IMR-90 (cell line): ENCODE measurements at regions not wholly inside any gene's neighbourhood (a gene's known extent, or its start where the extent isn't known, plus 50 kb on each side); places are given as distances from the start of the nearest gene placed in this dataset.

Experiments used
- CEBPB ChIP-seq: IDR thresholded peaks from 2 replicates; pipeline ENCODE4 v1.6.1; 2012; ENCODE audit warnings: low read depth, low read length, improper control_type of control experiment
- CHD1 ChIP-seq: IDR thresholded peaks from 2 replicates; pipeline ENCODE4 v1.6.1; 2012; ENCODE audit warnings: low read depth, low read length, improper control_type of control experiment
- MXI1 ChIP-seq: IDR thresholded peaks from 2 replicates; pipeline ENCODE4 v1.6.1; 2012; ENCODE audit warnings: low read depth, mild to moderate bottlenecking, low read length, moderate library complexity, borderline replicate concordance
- NFE2L2 ChIP-seq: fragments of 150-350 bp; IDR thresholded peaks from 2 replicates; pipeline ENCODE4 v1.6.1; 2016; ENCODE audit warnings: low read depth, mild to moderate bottlenecking, low read length
- POLR2A ChIP-seq: IDR thresholded peaks from 2 replicates; pipeline ENCODE4 v1.6.1; 2012; ENCODE audit warnings: mild to moderate bottlenecking, low read depth, low read length
- RAD21 ChIP-seq: IDR thresholded peaks from 2 replicates; pipeline ENCODE4 v1.6.1; 2012; ENCODE audit warnings: low read length, improper control_type of control experiment
- RCOR1 ChIP-seq: IDR thresholded peaks from 2 replicates; pipeline ENCODE4 v1.6.1; 2012; ENCODE audit warnings: mild to moderate bottlenecking, low read length, improper control_type of control experiment; ENCODE audit not compliant: insufficient replicate concordance
- RFX5 ChIP-seq: IDR thresholded peaks from 2 replicates; pipeline ENCODE4 v1.8.0; 2012; ENCODE audit warnings: low read depth, mild to moderate bottlenecking, low read length, moderate library complexity
- SMC3 ChIP-seq: fragments of 150-350 bp; IDR thresholded peaks from 2 replicates; pipeline ENCODE4 v1.6.1; 2016; ENCODE audit warnings: low read depth, mild to moderate bottlenecking, antibody characterized with exemption, low read length, moderate library complexity
- TF ChIP-seq, protein P1 (sequence below): fragments of 150-350 bp; IDR thresholded peaks from 2 replicates; pipeline ENCODE4 v1.6.1; 2016; ENCODE audit warnings: low read depth, mild to moderate bottlenecking, low read length, moderate library complexity, borderline replicate concordance
- TF ChIP-seq, protein P2 (sequence below): conservative IDR thresholded peaks from 2 replicates; pipeline ENCODE4 v1.5.1; 2012; ENCODE audit warnings: mild to moderate bottlenecking, low read depth, low read length, improper control_type of control experiment

DNA sequence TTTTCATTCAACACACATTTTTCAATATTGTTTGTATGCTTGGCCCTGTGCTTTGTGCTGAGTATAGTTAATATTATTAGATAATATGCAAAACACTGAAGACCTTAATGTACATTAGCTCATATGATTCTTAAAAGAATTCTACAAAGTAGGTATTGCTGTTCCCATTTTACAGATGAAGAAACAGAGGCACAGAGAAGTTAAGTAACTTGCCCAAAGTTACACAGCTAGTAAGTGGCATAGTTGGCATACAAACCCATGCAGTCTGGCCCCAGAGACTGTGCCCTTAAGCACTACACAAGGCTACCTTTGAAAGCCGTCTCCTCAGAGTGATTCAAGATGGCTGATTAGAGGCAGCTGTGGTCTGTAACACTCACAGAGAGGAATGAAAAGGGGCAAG, 293.4 kb upstream of the F9 start:
- TF ChIP-seq, protein P1, sequence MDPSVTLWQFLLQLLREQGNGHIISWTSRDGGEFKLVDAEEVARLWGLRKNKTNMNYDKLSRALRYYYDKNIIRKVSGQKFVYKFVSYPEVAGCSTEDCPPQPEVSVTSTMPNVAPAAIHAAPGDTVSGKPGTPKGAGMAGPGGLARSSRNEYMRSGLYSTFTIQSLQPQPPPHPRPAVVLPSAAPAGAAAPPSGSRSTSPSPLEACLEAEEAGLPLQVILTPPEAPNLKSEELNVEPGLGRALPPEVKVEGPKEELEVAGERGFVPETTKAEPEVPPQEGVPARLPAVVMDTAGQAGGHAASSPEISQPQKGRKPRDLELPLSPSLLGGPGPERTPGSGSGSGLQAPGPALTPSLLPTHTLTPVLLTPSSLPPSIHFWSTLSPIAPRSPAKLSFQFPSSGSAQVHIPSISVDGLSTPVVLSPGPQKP: no peak
- TF ChIP-seq POLR2A (no peak), RAD21 (no peak), MXI1 (no peak), RCOR1 (no peak), CEBPB (no peak), SMC3 (no peak), CHD1 (no peak), RFX5 (no peak), NFE2L2 (no peak)
- TF ChIP-seq, protein P2, sequence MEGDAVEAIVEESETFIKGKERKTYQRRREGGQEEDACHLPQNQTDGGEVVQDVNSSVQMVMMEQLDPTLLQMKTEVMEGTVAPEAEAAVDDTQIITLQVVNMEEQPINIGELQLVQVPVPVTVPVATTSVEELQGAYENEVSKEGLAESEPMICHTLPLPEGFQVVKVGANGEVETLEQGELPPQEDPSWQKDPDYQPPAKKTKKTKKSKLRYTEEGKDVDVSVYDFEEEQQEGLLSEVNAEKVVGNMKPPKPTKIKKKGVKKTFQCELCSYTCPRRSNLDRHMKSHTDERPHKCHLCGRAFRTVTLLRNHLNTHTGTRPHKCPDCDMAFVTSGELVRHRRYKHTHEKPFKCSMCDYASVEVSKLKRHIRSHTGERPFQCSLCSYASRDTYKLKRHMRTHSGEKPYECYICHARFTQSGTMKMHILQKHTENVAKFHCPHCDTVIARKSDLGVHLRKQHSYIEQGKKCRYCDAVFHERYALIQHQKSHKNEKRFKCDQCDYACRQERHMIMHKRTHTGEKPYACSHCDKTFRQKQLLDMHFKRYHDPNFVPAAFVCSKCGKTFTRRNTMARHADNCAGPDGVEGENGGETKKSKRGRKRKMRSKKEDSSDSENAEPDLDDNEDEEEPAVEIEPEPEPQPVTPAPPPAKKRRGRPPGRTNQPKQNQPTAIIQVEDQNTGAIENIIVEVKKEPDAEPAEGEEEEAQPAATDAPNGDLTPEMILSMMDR: no peak
